B cell (primary cell): ENCODE measurements at regions not wholly inside any gene's neighbourhood (a gene's known extent, or its start where the extent isn't known, plus 50 kb on each side); places are given as distances from the start of the nearest gene placed in this dataset.

Experiments
- ATAC-seq: fragments of 200-7000 bp; cut with Tn5 transposase; one replicate; pipeline ENCODE4 v1.10.0; 2021; ENCODE audit warnings: low read depth, mild to moderate bottlenecking, moderate number of reproducible peaks, moderate library complexity
- CTCF ChIA-PET: fragments of 350-600 bp; sonication (Branson Sonifier 250); formaldehyde crosslinking; loops from one replicate; lab custom pipeline; 2021; ENCODE audit warnings: antibody characterized with exemption, inconsistent platforms; lab: Charles Lee
- POLR2A ChIA-PET: fragments of 350-600 bp; sonication (Branson Sonifier 250); formaldehyde crosslinking; loops from one replicate; lab custom pipeline; 2021; ENCODE audit warnings: antibody characterized with exemption; lab: Charles Lee
- DNase-seq: peaks from one replicate; pipeline ENCODE4 v3.0.0; 2013
- H2AFZ ChIP-seq: 2 replicates; pipeline ENCODE4 v1.6.1; 2012; ENCODE audit warnings: mild to moderate bottlenecking, low read depth, low read length; ENCODE audit not compliant: insufficient read depth, poor library complexity, severe bottlenecking
- H3K27ac ChIP-seq, 2 donors: 1 replicate in 1 of 2; 2 replicates in 1 of 2; pipeline ENCODE4 v1.5.1; 2012 to 2013; ENCODE audit warnings: low read length in 2 of 2, mild to moderate bottlenecking in 2 of 2, moderate library complexity in 1 of 2
- H3K27me3 ChIP-seq, 4 experiments: fragments of 200-600 bp in 1 of 4; sonication (generic) in 1 of 4; replicated peaks in 1 of 4; 1 replicate in 2 of 4; 2 replicates in 2 of 4; pipeline versions ENCODE4 v1.6.1 to v1.7.0; 2013 to 2016; ENCODE audit warnings: low read length in 3 of 4, mild to moderate bottlenecking in 2 of 4, mixed read lengths in 1 of 4, moderate library complexity in 1 of 4; ENCODE audit not compliant: insufficient read depth in 4 of 4, control insufficient read depth in 3 of 4; ENCODE audit errors: control extremely low read depth in 1 of 4
- H3K36me3 ChIP-seq, 2 experiments: replicated peaks in 1 of 2; 1 replicate in 1 of 2; 2 replicates in 1 of 2; pipeline versions ENCODE4 v1.6.1 to v1.7.1; 2013; ENCODE audit warnings: low read length in 1 of 2; ENCODE audit not compliant: insufficient read depth in 2 of 2, control insufficient read depth in 1 of 2; ENCODE audit errors: control extremely low read depth in 1 of 2, extremely low read depth in 1 of 2
- H3K4me1 ChIP-seq, 2 donors: fragments of 200-600 bp in 1 of 2; sonication (generic) in 1 of 2; 1 replicate in 1 of 2; 2 replicates in 1 of 2; pipeline versions ENCODE4 v1.5.1 to v1.6.1; 2013 to 2017; ENCODE audit warnings: low read length in 2 of 2; ENCODE audit not compliant: control insufficient read depth in 2 of 2, insufficient read depth in 2 of 2
- H3K4me2 ChIP-seq: replicated peaks from 2 replicates; pipeline ENCODE3; 2012; ENCODE audit warnings: mild to moderate bottlenecking, low read depth, low read length; ENCODE audit not compliant: poor library complexity, severe bottlenecking
- H3K4me3 ChIP-seq, 5 experiments: fragments of 200-600 bp in 1 of 5; sonication (generic) in 1 of 5; 1 replicate in 3 of 5; 2 replicates in 2 of 5; pipeline versions ENCODE4 v1.5.1 to v1.7.0; 2011 to 2016; ENCODE audit warnings: low read length in 4 of 5, mild to moderate bottlenecking in 4 of 5, low read depth in 2 of 5, control low read depth in 1 of 5, moderate library complexity in 1 of 5; ENCODE audit not compliant: insufficient read depth in 1 of 5; ENCODE audit errors: control extremely low read depth in 1 of 5, extremely low read depth in 1 of 5
- H3K79me2 ChIP-seq: fragments of 200-600 bp; sonication (generic); one replicate; pipeline ENCODE4 v1.6.0; 2016; ENCODE audit warnings: low read length; ENCODE audit not compliant: control insufficient read depth, insufficient read depth
- H3K9ac ChIP-seq: fragments of 200-600 bp; sonication (generic); 2 replicates; pipeline ENCODE4 v1.6.1; 2017; ENCODE audit warnings: mild to moderate bottlenecking, low read length, moderate library complexity
- H3K9me3 ChIP-seq, 3 donors: one replicate each; pipeline versions ENCODE4 v1.6.1 to v1.7.1; 2013; ENCODE audit warnings: low read length in 2 of 3; ENCODE audit not compliant: control insufficient read depth in 2 of 3, insufficient read depth in 1 of 3; ENCODE audit errors: control extremely low read depth in 1 of 3
- H4K20me1 ChIP-seq: 2 replicates; pipeline ENCODE4 v1.6.0; 2012; ENCODE audit warnings: mild to moderate bottlenecking, low read length; ENCODE audit not compliant: insufficient read depth, control insufficient read depth, poor library complexity, severe bottlenecking
- H3K27ac Mint-ChIP-seq: one replicate; pipeline ENCODE4 v1.8.0; 2021; ENCODE audit warnings: mixed read lengths
- H3K27me3 Mint-ChIP-seq: one replicate; pipeline ENCODE4 v1.8.0; 2021; ENCODE audit warnings: mixed read lengths
- H3K4me1 Mint-ChIP-seq: one replicate; pipeline ENCODE4 v1.8.0; 2021; ENCODE audit warnings: mixed read lengths
- H3K4me3 Mint-ChIP-seq: one replicate; pipeline ENCODE4 v1.8.0; 2021; ENCODE audit warnings: mixed read lengths
- H3K9me3 Mint-ChIP-seq: one replicate; pipeline ENCODE4 v1.8.0; 2022; ENCODE audit warnings: mixed read lengths; ENCODE audit not compliant: insufficient read depth
- CTCF ChIP-seq: fragments of 200-600 bp; IDR thresholded peaks from one replicate; pipeline ENCODE4 v1.8.0; 2022; ENCODE audit warnings: antibody characterized with exemption, mild to moderate bottlenecking
- EZH2 ChIP-seq: IDR thresholded peaks from 2 replicates; pipeline ENCODE4 v1.6.1; 2012; ENCODE audit warnings: borderline replicate concordance, low read depth, mild to moderate bottlenecking, moderate library complexity, low read length; ENCODE audit not compliant: insufficient read depth, poor library complexity, severe bottlenecking
- WGBS: methylation state at CpG from one replicate; pipeline ENCODE4 v1.1.5; 2013; ENCODE audit warnings: missing lambda C conversion rate; ENCODE audit not compliant: insufficient coverage; 5-methylcytosine and 5-hydroxymethylcytosine counted together
- intact Hi-C: fragments of 100-400 bp; cut with micrococcal nuclease; formaldehyde crosslinking; loops from one replicate; pipeline ENCODE4 v1.10.0; 2022

- no peaks in the 10 kb centered on the region for H4K20me1 ChIP-seq
- H2AFZ ChIP-seq = no peak overlapping the region
- H3K36me3 ChIP-seq = no peaks in the 10 kb centered on the region
- no peaks in the 10 kb centered on the region for H3K79me2 ChIP-seq
- ATAC-seq (no peak), DNase-seq (no peak)
- Mint-ChIP-seq H3K27me3 (no peaks in the 10 kb centered on the region), H3K4me3 (no peak overlapping the region), H3K27ac (no peak overlapping the region), H3K9me3 (peaks cover 3% of the 10 kb centered on the region), H3K4me1 (peaks cover 2% of the 10 kb centered on the region)
- H3K27me3 ChIP-seq = no peaks in the 10 kb centered on the region
- H3K9me3 ChIP-seq = peaks cover 0 to 5% (median 0%) of the 10 kb centered on the region in 3 donors
- H3K4me1 ChIP-seq = no peaks in the 10 kb centered on the region
- H3K4me2 ChIP-seq = no peak overlapping the region
- H3K9ac ChIP-seq = no peak overlapping the region
- CTCF ChIA-PET = no interaction called here
- no CpG with 5 or more reads among the region's 2 CpGs for WGBS
- no peak overlapping the region for H3K4me3 ChIP-seq
- TF ChIP-seq EZH2 (no peak), CTCF (no peak)
- intact Hi-C loops = no loop called here
- H3K27ac ChIP-seq = no peak overlapping the region
- POLR2A ChIA-PET = no interaction called here
These were observed 203.7 kb upstream of the CFAP20DC start for GRCh38 chr3:59253523-59253922.

DNA sequence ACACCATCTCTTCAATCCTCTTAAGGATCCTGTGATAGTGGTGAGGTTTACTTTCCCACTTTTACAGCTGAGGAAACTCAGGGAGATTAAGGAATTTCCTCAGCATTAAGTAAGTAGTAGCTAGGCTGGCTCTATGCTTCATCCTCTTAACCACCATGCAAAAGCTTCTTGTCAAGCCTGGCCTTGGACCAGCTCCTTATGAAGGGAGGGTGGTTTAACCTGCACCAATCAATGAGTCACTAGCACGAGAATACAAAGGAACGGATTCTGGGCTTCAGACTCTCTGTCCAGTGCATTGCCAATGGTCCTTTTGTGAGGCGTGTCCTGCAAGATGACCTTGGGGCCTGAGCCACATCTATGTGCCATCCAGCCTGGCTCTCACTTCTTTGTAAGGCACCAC lies 202.0 kb upstream of the CFAP20DC start:
- ATAC-seq (no peak), DNase-seq (no peak)
- H3K27ac ChIP-seq = no peak overlapping the region
- H3K4me3 ChIP-seq = no peak overlapping the region
- no peak overlapping the region for H2AFZ ChIP-seq
- H3K9me3 ChIP-seq = peaks cover 0 to 11% (median 2%) of the 10 kb centered on the region in 3 donors
- Mint-ChIP-seq H3K4me3 (no peak overlapping the region), H3K27me3 (no peaks in the 10 kb centered on the region), H3K4me1 (peaks cover 10% of the 10 kb centered on the region), H3K27ac (no peak overlapping the region), H3K9me3 (peaks cover 3% of the 10 kb centered on the region)
- CTCF ChIA-PET = no interaction called here
- intact Hi-C loops = no loop called here
- peaks cover 9 to 11% of the 10 kb centered on the region in 2 donors for H3K4me1 ChIP-seq
- H4K20me1 ChIP-seq = no peaks in the 10 kb centered on the region
- POLR2A ChIA-PET = no interaction called here
- 97% methylated on average over 3 of the region's 3 CpGs for WGBS
- H3K27me3 ChIP-seq = no peaks in the 10 kb centered on the region
- no peak overlapping the region for H3K9ac ChIP-seq
- no peak overlapping the region for H3K4me2 ChIP-seq
- TF ChIP-seq CTCF (no peak), EZH2 (no peak)
- H3K36me3 ChIP-seq = no peaks in the 10 kb centered on the region
- no peaks in the 10 kb centered on the region for H3K79me2 ChIP-seq
